GM03348 (cell line): ENCODE measurements at regions not wholly inside any gene's neighbourhood (a gene's known extent, or its start where the extent isn't known, plus 50 kb on each side); places are given as distances from the start of the nearest gene placed in this dataset.

ENCODE experiments used
- DNase-seq: peaks from one replicate; pipeline ENCODE4 v3.0.0; 2012; ENCODE audit warnings: low spot score

DNA sequence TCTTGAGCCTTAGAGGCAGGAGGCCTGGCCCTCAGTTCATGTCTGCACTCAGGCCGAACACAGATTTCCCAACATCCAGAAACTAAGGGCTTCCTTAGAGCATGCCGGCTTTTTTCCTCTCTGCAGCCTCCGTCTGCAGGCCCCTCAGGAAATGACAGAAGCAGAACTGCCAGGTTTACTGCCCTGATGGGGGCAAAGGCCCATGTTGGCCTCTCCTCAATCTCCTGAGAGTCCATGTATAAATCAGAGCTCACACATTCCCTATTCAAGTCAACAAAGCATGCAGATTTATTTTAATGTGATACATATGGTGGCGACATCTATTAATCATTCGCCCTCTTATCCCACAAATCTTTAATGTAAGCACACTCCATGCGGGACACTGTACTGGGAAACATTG, 475.6 kb upstream of the HS6ST1 start:
- no peak for DNase-seq

DNA sequence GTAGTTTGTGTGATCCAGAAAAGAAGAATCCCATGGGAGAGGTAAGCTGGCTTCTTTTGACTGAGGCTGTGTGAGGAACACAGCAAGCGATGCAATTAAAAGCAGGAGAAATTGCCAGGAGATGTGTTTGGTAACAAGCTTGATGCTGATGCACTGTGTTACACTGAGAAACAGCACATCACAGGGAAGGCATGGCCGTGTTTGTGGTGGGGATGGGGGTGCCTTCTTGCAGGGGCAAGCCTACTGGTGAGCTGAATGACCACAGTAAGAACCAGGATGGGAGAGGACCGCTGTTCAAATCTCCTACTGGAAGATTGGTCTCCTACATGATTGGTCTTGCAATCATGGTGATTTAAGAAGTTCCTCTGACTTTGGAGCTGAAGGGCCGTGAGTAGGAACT, 477.7 kb upstream of the HS6ST1 start:
- DNase-seq = no peak

DNA sequence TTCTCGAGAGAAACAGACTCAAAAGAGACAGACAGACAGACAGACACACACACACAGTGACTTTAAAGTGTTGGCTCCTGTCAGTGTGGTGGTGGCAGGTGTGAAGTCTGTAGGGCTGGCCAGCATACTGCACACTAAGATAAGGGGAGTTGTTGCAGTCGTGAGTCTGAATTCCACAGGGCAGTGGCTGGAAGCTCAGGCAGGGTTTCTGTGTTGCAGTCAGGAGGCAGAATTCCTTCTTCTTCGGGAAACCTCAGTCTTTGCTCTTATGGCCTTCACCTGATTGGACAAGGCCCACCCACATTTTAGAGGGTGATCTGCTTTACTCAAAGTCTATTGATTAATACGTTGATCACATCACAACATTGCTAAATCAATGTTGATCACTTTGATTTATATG, 478.4 kb upstream of the HS6ST1 start:
- no peak for DNase-seq

DNA sequence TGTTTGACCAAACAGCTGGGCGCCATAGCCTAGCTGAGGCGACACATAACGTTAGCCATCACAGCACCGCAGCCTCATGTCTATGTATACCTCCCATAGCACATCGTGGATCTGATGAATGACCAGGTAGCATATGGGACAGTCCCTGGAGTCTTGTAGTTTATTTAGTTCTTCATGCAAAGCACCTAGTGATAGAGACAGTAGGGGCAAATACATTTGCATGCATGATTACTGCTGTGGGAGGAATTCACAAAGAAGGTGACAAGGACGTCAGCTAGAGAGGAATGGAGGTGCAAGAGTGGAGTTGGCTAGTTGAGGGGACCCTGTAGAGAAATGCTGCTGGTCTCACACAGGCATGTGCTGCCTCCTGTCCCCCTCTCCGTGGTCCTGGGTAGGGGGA, 478.9 kb upstream of the HS6ST1 start:
- DNase-seq = no peak

DNA sequence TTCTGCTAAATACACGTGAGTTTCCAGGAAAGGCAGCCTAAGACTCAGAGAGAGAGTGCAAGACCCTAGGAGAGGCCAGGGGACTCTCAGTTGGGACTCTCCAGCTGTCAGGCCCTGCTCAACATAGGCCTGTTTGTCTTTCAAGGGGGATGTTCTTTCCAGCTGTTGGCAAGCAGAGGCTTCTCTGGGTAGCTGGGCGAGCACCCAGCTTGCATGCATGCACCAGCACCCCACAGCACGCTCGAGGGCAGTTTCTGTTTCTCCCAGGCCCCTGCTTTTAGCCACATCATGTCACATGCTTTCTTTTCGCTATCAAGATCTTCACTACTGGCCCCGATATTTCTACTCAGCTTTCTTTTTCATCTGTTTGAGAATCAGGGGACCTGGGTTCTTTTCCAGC, 479.3 kb upstream of the HS6ST1 start:
- no peak for DNase-seq

DNA sequence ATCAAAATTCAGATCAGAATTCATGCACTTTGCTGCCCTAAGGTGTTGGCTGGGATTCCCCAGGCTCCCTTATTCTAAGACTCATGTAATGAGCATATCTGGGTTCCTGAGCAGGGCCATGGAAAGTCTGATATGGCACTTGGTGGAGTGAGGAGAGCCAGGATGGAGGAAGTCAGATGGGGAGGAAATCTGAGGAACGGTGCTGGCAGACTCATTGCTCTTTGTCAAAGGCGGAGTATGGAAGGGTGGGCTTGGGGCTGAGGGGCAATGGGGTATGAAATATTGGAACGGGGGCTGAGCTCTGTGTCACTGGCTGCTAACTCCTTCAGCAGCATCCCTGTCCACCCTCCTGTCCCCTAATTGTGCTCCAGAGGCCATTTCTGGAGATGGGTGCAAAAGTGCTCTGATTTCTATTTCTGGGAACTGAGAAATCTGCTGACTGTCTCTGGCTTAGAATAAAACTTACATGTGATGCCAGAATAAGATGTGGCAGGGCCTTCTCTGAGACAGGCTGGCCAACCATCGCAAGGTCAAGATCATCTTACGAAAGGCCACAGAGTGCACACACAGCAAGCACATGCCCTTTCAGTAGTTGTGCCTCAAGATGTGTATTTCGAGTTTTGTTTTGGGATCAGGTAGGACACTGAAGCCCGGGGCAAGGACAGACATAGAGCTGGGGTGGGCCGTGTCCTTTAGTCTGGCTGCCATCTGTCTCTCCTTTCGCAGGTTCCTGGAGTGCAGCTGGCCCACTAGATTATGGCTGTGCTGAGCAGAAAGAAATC, 480.0 kb upstream of the HS6ST1 start:
- DNase-seq = no peak

DNA sequence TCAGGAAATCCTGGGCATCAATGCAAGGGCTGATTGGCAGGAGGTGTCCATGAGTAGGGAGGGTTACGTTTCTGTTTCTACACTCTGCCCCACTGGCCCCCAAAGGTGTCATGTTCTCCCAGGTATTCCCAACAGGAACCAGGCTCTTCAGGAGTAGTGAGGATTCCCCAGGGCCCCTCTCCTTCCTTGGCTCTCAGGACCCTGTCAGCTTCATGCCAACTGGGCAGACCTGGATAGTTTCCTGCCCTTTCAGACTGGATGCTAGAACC, 480.6 kb upstream of the HS6ST1 start:
- no peak for DNase-seq

DNA sequence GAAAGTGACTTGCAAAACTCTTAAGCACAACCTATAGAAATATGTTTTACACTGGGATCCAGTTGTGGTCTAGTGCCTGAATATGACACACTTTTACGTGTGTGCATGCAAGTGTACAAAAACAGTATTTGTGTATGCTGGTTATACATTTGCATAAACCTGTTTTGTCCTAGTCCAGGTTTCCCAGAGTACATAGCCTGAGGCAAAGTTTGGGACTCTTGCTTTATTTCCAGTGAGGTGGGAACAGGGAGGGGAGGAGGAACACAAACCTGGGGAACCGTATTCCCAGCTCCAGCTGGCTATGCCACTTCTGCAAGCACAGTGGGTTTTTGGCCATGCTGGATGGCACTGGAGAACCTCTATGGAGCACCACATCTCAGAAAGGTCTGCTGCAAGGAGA, 481.1 kb upstream of the HS6ST1 start:
- no peak for DNase-seq

DNA sequence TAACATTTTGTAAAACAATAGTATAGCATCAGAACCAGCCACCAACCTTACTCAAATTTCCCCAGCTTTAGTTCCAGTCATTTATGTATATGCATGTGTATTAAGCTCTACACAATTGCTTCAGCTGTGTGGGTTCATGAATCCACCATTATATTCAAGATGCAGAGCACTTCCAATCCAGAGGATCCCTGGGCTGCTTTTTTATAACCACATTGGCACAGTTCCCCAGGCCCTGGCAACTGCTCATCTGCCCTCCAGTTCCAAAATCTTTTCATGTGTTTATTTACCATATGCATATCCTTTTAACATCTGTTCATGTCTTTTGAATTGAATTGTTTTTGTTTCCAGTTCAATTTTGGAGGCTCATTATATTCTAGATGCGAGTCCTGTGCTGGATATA, 482.9 kb upstream of the HS6ST1 start:
- DNase-seq = no peak

DNA sequence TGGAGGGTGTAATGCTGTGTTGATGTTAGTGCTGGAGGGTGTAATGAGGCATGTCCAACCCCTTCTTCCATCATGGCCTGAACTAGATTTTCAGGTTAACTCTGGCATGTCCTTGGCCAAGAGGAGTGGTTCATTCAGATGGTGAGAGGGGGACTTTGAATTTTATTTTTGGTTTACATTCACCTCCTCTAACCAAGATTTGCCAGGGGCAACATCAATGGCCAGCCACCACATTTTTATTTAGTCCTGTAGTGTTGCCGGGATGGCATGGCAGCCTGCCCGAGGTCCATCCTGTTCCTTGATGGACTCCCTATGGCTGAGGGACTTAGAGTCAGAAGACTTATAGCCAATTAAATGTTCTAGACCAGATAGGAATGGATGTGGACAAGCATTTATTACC, 484.6 kb upstream of the HS6ST1 start:
- no peak for DNase-seq

DNA sequence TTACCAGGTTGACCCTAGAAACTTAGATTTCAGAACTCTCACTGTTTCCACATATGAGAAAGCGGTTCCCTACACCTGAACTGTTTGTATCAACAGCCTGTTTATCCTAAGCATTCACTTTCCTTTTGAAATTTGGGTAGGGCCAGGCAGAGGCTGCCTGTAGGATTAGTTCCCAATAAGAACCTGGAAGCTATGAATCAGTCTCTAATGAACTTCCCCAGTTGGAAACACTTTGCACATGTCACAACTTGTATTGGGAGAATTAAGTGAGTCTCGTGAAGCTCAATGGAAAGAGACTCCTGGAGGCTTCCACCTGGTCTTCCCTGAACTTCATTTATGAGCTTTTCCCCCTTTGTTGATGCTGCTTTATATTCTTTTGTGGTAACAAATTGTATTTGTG, 486.6 kb upstream of the HS6ST1 start:
- DNase-seq = no peak

DNA sequence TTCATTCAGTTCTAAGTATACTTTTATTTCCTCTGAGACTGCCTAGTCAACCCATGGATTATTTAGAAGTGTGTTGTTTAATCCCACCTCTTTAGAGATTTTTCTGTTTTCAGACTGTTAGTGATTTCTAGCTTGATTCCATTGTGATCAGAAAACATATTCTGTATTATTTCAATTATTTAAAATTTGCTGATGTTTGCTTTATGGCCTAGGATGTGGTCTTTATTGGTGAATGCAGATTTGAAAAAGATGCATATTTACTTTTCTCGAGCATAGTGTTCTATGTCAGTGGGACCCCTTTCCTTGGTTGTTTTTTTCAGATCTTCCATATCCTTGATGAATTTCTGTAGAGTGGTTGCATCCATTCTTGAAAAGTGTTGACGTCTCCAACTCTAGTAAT, 487.2 kb upstream of the HS6ST1 start:
- DNase-seq = no peak

DNA sequence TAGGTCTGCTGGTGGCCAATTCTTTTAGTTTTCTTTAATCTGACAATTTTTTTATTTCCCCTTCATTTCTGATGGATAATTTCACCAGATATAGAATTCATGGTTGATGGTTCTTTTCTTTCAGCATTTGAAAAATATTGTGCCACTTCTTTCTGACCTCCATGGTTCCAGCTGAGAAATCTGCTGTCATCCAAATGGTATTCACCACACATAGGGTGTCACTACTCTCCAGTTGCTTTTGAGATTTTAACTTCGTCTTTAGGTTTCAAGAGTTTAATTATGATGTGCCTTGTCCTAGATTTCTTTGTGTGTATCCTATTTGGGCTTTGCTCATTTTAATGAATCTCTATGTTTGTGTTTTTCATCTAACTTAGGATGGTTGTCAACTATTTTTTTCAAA, 488.6 kb upstream of the HS6ST1 start:
- DNase-seq = no peak

DNA sequence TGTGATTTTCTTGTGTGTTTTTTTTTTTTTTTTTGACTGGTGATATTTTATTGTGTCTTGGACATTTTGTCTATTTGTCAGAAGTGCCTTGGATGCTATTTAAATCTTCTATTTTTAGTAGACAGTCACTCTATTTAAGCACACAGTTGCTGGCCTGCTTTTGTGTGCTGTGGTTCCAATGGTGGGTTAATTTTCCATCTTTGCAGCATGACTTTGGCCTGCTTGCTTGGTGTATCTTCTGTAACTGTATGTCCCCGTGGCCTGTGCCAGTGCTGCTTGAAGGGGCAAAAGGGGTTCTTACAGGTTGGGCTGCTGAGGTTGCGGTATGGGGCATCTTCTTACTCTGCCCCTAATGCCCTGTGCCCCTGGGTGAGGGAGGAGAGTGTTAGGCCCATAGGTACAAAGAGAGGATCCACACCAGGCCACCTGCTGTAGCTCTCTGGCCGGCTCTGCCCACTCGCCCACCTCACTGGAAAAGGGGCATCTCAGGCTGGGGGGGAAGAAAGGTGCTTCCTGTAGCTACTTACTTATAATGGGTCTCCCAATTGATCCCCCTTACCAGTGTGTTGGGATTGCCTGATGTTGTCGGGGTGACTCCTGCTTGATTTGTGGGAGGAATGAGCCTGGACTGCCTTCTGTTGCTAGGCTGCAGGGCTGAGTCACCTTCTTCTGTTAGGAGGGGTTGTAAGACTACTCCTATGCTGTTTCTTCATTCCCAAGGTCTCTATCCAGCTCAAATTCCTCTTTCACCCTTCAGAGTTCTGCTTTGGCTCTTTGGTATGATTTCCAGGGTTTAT, 490.0 kb upstream of the HS6ST1 start:
- DNase-seq = no peak

DNA sequence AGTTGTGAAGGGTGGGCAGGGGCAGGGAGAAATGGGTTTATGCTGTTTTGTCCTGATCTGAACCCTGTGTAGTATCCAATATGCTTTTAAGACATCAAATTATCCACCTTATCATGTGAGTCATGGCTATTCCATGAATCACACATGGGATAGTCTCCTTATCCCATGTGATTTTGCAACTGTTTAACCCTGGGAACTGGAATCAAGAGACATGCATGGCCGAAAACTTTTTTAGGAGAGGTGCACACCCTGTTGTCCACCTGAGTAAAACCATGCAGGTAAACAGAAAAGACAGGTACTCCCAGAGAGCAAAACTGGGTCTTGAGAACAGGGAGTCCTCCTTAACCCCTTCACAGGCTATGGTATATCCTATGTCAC, 490.6 kb upstream of the HS6ST1 start:
- no peak for DNase-seq

DNA sequence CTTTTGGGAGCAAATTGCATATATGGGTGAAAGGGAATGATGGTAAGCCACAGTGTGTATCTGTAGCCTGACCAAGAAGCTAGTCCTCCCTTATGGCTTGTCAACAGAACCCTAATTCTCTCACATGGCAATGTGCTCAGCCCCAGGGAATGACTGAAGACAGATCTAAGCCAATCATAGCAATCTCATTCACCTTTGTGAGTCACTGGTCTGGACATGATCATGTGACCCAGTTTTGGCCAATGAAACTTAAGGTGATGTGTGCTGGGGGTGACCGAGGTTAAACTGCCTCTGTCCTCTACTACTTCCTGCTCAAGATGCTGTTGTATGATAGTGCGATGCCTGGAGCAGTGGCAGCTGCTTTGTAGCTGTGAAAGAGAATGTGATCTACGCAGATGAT, 491.2 kb upstream of the HS6ST1 start:
- DNase-seq = no peak

DNA sequence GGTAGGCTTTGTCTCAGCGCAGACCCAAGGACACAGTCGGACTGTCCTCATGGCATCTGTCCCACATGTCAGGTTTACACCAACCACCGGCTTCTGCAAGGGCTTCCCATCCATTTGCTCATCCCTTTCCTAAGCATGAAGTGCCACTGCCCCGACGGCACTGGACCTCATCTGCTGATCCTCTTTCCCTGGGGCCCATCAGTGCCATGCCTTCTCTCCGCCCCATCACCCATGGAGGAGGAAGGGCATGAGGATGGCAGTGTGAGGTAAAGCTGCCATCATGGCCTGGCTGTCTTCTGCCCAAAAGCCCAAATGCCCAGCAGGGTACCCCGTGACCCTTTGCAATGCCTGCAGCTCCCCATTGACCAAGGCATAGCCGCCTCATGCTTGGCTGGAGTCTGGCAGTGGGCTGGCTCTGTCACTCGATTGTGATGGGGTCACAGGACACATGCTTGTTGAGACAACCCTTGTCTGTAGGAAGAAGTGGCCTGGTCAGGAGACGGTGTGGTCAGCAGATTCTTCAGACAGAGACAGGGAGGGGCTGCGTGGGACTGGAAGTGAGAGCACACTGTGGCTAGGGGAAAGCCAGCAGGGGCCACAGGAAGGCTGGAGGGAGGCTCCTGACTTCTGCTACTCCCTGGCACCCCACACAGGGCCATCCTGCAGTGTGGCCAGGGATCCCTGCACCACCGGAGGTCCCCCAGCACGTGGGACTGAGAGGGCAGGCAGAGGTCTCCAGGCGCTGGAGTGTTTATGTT, 493.7 kb upstream of the HS6ST1 start:
- DNase-seq = no peak

DNA sequence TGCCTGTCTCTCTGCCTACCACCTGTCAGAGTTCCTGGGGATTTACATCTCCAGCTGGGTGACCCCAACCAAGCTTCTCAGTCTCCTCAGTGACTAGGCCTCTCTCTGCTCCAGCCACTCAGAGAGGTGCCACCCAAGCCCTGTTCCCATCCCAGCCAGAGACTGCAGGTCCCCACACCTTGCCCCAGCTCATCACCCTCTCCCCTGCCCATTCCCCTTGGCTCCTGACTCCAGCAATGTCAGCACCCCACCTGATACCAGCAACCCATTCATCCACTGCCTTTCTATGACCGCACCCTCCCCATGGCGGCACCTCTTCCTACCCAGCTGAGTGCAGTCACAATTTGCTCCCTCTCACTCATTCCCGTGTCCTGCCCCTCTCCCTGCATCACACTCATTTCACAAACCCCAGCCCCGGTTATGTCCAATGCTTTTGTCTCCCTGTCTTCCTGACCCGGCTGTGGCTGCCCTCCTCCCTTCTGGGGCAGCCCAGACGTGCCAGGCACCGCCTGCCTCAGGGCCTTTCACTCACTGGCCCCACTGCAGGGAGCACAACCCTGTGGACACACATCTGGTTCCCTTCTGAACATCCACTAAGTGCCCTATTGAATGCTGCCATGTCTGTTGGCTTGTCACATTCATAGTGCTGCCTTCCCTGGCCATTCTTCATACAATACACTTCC, 494.8 kb upstream of the HS6ST1 start:
- DNase-seq = no peak

DNA sequence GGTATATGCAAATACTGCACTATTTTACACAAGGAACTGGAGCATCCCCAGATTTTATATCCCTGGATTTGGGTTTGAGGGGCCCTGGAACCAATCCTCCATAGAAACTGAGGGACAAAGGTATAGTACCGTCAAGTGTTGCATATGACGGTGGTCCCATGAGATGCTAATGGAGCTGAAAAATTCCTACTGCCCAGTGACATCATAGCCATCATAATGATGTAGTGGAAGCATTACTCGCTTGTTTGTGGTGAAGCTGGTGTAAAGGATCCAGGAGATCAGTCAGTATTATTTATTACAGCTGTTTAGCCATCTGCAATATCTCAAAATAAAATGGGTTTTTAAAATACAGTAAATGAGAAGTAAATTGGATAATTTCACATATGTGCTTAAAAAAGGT, 496.6 kb upstream of the HS6ST1 start:
- no peak for DNase-seq

DNA sequence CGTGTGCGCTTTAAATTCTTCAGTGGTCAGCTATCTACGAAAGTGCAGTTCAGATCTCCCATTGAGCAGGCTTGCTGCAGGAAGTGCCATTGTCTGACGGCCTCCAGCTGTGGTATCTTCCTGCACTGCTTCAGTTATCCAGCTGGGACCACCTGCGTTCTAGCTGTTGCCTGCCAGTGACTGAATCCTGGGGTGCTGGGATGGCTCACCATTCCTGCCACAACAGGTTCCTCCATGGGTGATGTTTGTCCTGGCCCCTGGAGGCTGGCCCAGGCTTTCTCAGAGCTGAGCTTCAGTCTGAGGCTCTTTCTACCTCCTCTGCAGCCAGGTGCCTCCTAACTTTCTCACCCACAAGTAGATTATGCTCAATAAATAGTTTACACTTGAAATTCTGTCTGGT, 498.5 kb upstream of the HS6ST1 start:
- DNase-seq = no peak

DNA sequence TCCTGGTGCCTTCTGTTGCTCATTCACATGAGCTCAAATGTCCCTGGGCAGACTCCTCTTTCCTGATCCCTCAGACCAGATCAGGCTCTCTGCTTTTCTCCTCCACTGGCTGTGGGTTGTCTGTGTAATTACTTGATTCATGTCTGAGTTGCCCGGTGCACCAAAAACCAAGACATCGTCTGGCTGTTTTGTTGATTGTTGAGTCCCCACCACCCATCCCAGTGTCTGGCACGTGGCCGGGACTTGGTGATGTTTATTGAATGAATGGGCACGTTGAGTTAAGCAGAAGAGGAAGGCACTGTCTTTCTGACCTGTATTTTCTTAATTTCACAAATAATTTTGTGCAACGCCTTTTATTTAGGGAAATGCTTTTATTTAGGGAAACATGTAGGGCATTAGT, 499.1 kb upstream of the HS6ST1 start:
- DNase-seq = no peak

DNA sequence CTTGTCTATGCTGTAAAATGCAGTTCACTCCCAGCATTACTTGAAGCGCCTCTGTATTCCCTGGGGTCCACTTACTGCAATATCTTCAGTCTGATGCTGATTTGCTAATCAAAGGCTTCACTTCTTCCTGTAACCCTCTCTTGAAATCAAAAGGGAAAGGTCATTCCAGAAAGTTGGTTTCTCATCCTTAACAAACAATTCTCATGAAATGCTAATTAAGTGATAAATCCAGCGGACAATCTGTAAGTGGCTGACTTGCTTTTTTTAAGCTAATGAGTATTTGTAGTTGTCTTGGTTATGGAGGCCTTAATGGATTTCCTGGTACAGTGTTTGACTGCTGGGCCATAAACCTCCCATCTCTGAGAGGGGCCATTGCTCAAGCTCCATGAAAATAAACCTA, 499.6 kb upstream of the HS6ST1 start:
- DNase-seq = no peak
